G401.6 (cell line): ENCODE measurements at regions not wholly inside any gene's neighbourhood (a gene's known extent, or its start where the extent isn't known, plus 50 kb on each side); places are given as distances from the start of the nearest gene placed in this dataset.

ENCODE experiments used
- FAIRE-seq: peaks from 2 replicates; lab custom pipeline; 2012; peaks lifted over from hg19 to GRCh38; lab: Jason Lieb, UNC

GRCh38 chr6:137736048-137736818 lies 130.8 kb upstream of the TNFAIP3 start:
- FAIRE-seq, result no peak

GRCh38 chr6:137736911-137737310 lies 130.1 kb upstream of the TNFAIP3 start:
- FAIRE-seq, result no peak

- no peak for FAIRE-seq
Observed at GRCh38 chr6:137737836-137738596, 129.0 kb upstream of the TNFAIP3 start.

GRCh38 chr6:137738931-137739504 lies 128.0 kb upstream of the TNFAIP3 start:
- no peak for FAIRE-seq

GRCh38 chr6:137739544-137739943 lies 127.5 kb upstream of the TNFAIP3 start:
- FAIRE-seq, result no peak

- no peak for FAIRE-seq
Observed at GRCh38 chr6:137740091-137740755, 126.8 kb upstream of the TNFAIP3 start.

- FAIRE-seq, result no peak
Observed at GRCh38 chr6:137740967-137741761, 125.9 kb upstream of the TNFAIP3 start.

GRCh38 chr6:137743493-137743892 lies 123.6 kb upstream of the TNFAIP3 start:
- FAIRE-seq, result no peak

- no peak for FAIRE-seq
Observed at GRCh38 chr6:137744877-137745276, 122.2 kb upstream of the TNFAIP3 start.

GRCh38 chr6:137745321-137745720 lies 121.7 kb upstream of the TNFAIP3 start:
- FAIRE-seq, result no peak

GRCh38 chr6:137746264-137746663 lies 120.8 kb upstream of the TNFAIP3 start:
- FAIRE-seq, result no peak

- no peak for FAIRE-seq
Observed at GRCh38 chr6:137749696-137750211, 117.3 kb upstream of the TNFAIP3 start.

- no peak for FAIRE-seq
Observed at GRCh38 chr6:137750297-137750696, 116.8 kb upstream of the TNFAIP3 start.

- no peak for FAIRE-seq
Observed at GRCh38 chr6:137751768-137752560, 115.1 kb upstream of the TNFAIP3 start.

GRCh38 chr6:137754366-137754765 lies 112.7 kb upstream of the TNFAIP3 start:
- no peak for FAIRE-seq

- no peak for FAIRE-seq
Observed at GRCh38 chr6:137754866-137755265, 112.2 kb upstream of the TNFAIP3 start.

GRCh38 chr6:137755284-137755683 lies 111.8 kb upstream of the TNFAIP3 start:
- FAIRE-seq, result no peak

GRCh38 chr6:137756788-137757187 lies 110.3 kb upstream of the TNFAIP3 start:
- FAIRE-seq, result no peak

GRCh38 chr6:137758661-137759060 lies 108.4 kb upstream of the TNFAIP3 start:
- no peak for FAIRE-seq

GRCh38 chr6:137759624-137760023 lies 107.4 kb upstream of the TNFAIP3 start:
- no peak for FAIRE-seq

GRCh38 chr6:137761072-137761471 lies 106.0 kb upstream of the TNFAIP3 start:
- FAIRE-seq, result no peak
